ENCODE measurements at regions not wholly inside any gene's neighbourhood (a gene's known extent, or its start where the extent isn't known, plus 50 kb on each side); places are given as distances from the start of the nearest gene placed in this dataset.

DNA sequence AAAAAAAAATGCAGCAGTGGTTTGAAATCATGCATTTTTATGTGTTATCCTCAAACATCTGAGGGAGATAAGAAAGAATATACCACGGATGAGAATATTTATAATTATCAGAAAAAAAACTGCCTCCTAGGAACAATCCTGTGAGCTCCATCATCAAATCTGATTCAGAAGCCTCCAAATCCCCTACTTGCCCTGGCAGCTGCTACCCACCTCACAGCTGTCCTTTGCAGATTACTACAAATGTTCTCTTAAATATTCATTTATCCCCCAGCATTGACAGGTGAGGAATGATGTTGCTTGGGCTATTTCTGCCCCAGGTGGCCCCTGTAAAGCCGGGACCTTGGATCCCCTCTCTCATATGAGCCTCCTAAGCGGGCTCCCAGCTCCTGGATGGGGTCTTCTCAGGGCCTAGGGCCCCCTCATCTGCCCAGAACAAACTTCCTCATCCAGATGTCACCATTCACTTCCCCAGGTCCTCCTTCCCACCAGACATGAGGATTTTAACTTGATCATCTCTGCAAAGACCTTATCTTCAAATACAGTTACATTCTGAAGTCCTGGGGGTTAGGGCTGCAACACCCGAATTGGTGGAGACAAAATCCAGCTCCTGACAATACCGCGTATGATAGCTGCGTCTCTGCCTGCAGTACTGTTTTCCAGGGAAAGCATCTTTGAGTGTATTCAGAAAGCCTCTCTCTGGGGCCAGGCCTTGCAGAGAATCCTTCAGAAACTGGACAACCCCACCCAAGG, 81.9 kb upstream of the INSIG1 start:
- TF ChIP-seq CTCF (IDR thresholded peaks at IDR 0.05; ENCODE audit: poor library complexity) (no peak), EZH2 (IDR thresholded peaks at IDR 0.05; ENCODE audit: borderline replicate concordance) (no peak), EZH2phosphoT487 (IDR thresholded peaks at IDR 0.05; ENCODE audit: low read depth, severe bottlenecking, unreplicated experiment) (no peak)

Measured in hepatocyte (in vitro differentiated cells).